Activated CD4-positive, alpha-beta T cell treated with anti-CD3 and anti-CD28 coated beads for 4 hours (primary cell): ENCODE measurements at regions not wholly inside any gene's neighbourhood (a gene's known extent, or its start where the extent isn't known, plus 50 kb on each side); places are given as distances from the start of the nearest gene placed in this dataset.

ENCODE experiments used
- DNase-seq, 2 donors: peaks; one replicate each; pipeline ENCODE4 v3.0.0-alpha.2; 2020

GRCh38 chr13:79081942-79082341 lies 324.1 kb downstream of the RBM26 start:
- DNase-seq: no peak

- DNase-seq: no peak
Observed at GRCh38 chr13:79079351-79079839, 326.7 kb downstream of the RBM26 start.

GRCh38 chr13:79075703-79076102 lies 330.4 kb downstream of the RBM26 start:
- no peak for DNase-seq

GRCh38 chr13:79070343-79070974 lies 335.6 kb downstream of the RBM26 start:
- no peak for DNase-seq

- DNase-seq: no peak
Observed at GRCh38 chr13:79062291-79062690, 343.8 kb downstream of the RBM26 start.

- no peak for DNase-seq
Observed at GRCh38 chr13:79060216-79060615, 345.8 kb downstream of the RBM26 start.

- no peak for DNase-seq
Observed at GRCh38 chr13:79056706-79057105, 349.3 kb downstream of the RBM26 start.

GRCh38 chr13:79051472-79051871 lies 354.6 kb downstream of the RBM26 start:
- no peak for DNase-seq

GRCh38 chr13:79044415-79044814 lies 361.6 kb downstream of the RBM26 start:
- no peak for DNase-seq

- no peak for DNase-seq
Observed at GRCh38 chr13:79043208-79043607, 362.8 kb downstream of the RBM26 start.

- no peak for DNase-seq
Observed at GRCh38 chr13:79037197-79037596, 368.9 kb downstream of the RBM26 start.

GRCh38 chr13:79034341-79034740 lies 371.7 kb downstream of the RBM26 start:
- no peak for DNase-seq

GRCh38 chr13:79030513-79030912 lies 371.6 kb upstream of the OBI1 start:
- no peak for DNase-seq

GRCh38 chr13:79018166-79018565 lies 359.2 kb upstream of the OBI1 start:
- no peak for DNase-seq

GRCh38 chr13:79011179-79011578 lies 352.2 kb upstream of the OBI1 start:
- no peak for DNase-seq

GRCh38 chr13:79003989-79004898 lies 345.3 kb upstream of the OBI1 start:
- no peak for DNase-seq

GRCh38 chr13:78999494-78999893 lies 340.5 kb upstream of the OBI1 start:
- no peak for DNase-seq

GRCh38 chr13:78998630-78999315 lies 339.8 kb upstream of the OBI1 start:
- no peak for DNase-seq

GRCh38 chr13:78997902-78998629 lies 339.1 kb upstream of the OBI1 start:
- no peak for DNase-seq

GRCh38 chr13:78993792-78994191 lies 334.8 kb upstream of the OBI1 start:
- DNase-seq: no peak

- no peak for DNase-seq
Observed at GRCh38 chr13:78981913-78982312, 323.0 kb upstream of the OBI1 start.

GRCh38 chr13:78979349-78979748 lies 320.4 kb upstream of the OBI1 start:
- no peak for DNase-seq
